ENCODE measurements at regions not wholly inside any gene's neighbourhood (a gene's known extent, or its start where the extent isn't known, plus 50 kb on each side); places are given as distances from the start of the nearest gene placed in this dataset.
A peak's percentile ranks its signal among the peaks of the same experiment; 100 is the strongest.

DNA sequence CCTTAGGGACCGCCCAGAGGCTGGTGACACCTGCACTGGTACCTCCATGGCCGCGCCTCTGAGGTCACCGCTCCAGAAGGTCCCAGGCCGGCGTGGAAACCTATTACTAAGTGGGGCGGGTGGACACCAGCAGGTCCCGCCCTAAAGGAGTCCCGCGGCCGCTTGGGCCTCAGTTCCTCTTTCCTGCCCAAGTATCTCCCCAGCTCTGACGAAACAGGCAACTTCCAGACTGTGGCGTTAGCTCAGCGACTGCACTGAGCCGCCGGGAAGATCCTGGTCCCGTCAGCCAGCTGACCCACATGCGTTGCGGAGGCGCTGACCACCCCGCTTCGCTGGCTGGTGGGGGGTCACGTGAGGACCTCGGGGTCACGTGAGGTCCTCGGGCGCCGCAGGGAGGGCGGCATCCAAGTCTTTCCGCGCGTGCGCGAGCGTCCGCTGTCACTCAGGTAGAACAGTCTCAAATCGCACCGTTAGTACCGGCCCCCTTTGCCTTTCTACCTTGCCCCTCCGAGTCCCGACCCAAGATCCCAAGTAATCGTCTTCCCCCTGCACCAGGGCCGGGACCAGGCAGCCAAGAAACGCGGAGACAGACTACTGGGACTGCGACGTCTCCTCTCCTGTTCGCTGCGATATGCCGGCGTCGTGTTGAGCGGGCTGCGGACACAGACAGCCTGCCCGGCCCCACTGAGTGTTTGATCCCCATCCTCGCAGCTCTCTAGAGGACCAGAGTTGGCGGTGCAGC, 53.7 kb upstream of the KDM4C start:
- DNase-seq (ENCODE audit: low read depth in 2 of 2) = peak; percentile 67 to 86

DNA sequence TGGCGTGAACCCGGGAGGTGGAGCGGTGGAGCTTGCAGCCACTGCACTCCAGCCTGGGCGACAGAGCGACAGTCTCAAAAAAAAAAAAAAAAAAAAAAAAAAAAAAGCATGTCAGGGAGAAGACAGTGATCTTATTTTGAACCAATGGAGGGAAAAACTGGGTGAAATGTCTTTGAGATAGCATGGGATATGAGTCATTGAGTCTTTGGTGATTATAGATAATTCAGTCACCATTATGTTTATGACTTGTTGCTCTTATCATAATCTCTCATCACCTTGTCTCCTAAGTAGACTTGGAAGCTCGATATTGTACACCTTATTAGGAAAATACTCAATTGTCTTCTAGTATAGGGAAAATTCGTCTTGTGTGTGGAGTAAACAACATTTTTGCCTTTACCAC, 55.1 kb upstream of the KDM4C start:
- DNase-seq (ENCODE audit: low read depth in 2 of 2) = no peak

DNA sequence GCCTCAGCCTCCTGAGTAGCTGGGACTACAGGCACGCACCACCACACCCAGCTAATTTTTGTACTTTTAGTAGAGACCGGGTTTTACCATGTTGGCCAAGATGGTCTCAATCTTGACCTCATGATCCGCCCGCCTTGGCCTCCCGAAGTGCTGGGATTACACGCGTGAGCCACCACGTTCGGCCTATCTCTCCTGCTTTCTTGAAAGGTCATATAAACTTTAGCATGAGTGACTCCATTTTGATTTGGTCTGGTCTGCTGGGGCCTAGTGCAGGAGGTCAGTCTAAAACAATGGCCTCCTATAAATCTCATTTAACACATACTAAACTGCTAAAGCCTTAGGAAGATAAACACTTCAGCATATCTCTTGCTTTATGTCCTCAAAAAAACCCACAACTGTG, 50.6 kb upstream of the GLDC start:
- DNase-seq (ENCODE audit: low read depth in 2 of 2) = no peak

DNA sequence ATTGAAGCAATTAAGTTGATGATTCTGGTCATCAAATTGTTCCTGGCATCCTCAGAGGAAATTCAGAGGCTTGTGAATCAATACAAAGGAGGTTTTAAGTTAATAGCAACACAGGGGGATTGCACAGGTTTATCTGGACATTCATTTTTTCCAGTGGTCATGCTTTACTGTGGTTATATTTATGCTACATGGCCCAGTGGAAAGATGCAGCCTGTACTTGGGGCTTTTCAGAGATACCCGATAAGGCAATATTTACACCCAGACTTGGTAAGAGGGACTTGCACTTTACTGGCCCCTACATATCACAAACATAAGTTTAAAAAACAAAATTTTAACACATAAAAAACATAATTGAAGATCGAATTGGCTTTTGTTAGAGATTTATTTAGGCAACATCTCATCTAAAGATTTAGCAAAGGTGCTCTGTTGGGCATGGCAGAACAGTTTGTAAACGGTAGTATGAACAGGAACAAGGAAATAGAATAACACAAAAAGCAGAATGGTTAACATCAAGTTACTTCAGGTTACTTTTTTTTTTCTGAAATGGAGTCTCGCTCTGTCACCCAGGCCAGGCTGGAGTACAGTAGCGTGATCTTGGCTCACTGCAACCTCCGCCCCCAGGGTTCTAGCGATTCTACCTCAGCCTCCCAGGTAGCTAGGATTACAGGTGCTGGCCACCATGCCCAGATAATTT, 49.7 kb upstream of the GLDC start:
- DNase-seq (ENCODE audit: low read depth in 2 of 2) = no peak

Data from stimulated activated CD8-positive, alpha-beta memory T cell treated with anti-CD3 and anti-CD28 coated beads, Interleukin-15, amount 100 ng/mL, for 48 hours (primary cell).